HCT116 (cell line): ENCODE measurements at regions not wholly inside any gene's neighbourhood (a gene's known extent, or its start where the extent isn't known, plus 50 kb on each side); places are given as distances from the start of the nearest gene placed in this dataset.

ENCODE experiments used
- ATAC-seq: fragments of 200-7000 bp; cut with Tn5 transposase; 2 replicates; pipeline ENCODE4 v1.9.1; 2020; ENCODE audit warnings: mild to moderate bottlenecking, moderate library complexity
- BruUV-seq: library from RNA; stranded (reverse); fragments of 400-500 nt; replicated peaks from 2 replicates; lab custom pipeline; 2021; lab: Mats Ljungman, UMichigan
- CTCF ChIA-PET: fragments of 300-600 bp; sonication (Branson Sonifier 250); formaldehyde crosslinking; loops from one replicate; lab custom pipeline; 2021; ENCODE audit warnings: antibody characterized with exemption; lab: Charles Lee
- POLR2A ChIA-PET: fragments of 300-600, 350-600 bp; sonication (Branson Sonifier 250); formaldehyde crosslinking; loops from one replicate; lab custom pipeline; 2021; ENCODE audit warnings: antibody characterized with exemption; lab: Charles Lee
- RAD21 ChIA-PET, 2 experiments: fragments of 300-600 bp; sonication (Branson Sonifier 250); formaldehyde crosslinking; loops; one replicate each; lab custom pipeline; 2023; ENCODE audit warnings: low total read pairs in 2 of 2; ENCODE audit not compliant: uncharacterized antibody in 2 of 2, unreplicated experiment in 2 of 2, low non-redundant PET in 1 of 2; lab: Charles Lee
- DNase-seq: peaks from one replicate; pipeline ENCODE4 v3.0.0-alpha.2; 2010; ENCODE audit warnings: low read depth, low spot score
- H2AFZ ChIP-seq: fragments of 200-600 bp; shearing (Covaris generic), sonication (generic); 2 replicates; pipeline ENCODE4 v1.6.1; 2017; ENCODE audit warnings: low read depth, mixed run types, mixed read lengths, antibody characterized with exemption, low read length; ENCODE audit not compliant: poor library complexity, severe bottlenecking
- H3K27ac ChIP-seq: 2 replicates; pipeline ENCODE4 v1.5.1; 2012; ENCODE audit warnings: low read depth, low read length
- H3K27me3 ChIP-seq: fragments of 200-600 bp; sonication (generic); 2 replicates; pipeline ENCODE4 v1.6.1; 2016; ENCODE audit warnings: mixed run types, low read length, mixed read lengths; ENCODE audit not compliant: insufficient read depth
- H3K36me3 ChIP-seq, 2 experiments: fragments of 200-500 bp in 1 of 2; fragments of 200-600 bp in 1 of 2; sonication (Bioruptor generic) in 1 of 2; sonication (generic) in 1 of 2; 2 replicates each; pipeline versions ENCODE4 v1.5.1 to v1.6.1; 2014 to 2016; ENCODE audit warnings: low read length in 2 of 2, inconsistent platforms in 1 of 2, mixed read lengths in 1 of 2, mixed run types in 1 of 2; ENCODE audit not compliant: insufficient read depth in 2 of 2, control insufficient read depth in 1 of 2
- H3K4me1 ChIP-seq, 2 experiments: fragments of 200-600 bp in 1 of 2; sonication (generic) in 1 of 2; 2 replicates each; pipeline versions ENCODE4 v1.5.1 to v1.6.1; 2012 to 2017; ENCODE audit warnings: low read length in 2 of 2, inconsistent platforms in 1 of 2, mild to moderate bottlenecking in 1 of 2, mixed read lengths in 1 of 2, mixed run types in 1 of 2, moderate library complexity in 1 of 2; ENCODE audit not compliant: insufficient read depth in 2 of 2, control insufficient read depth in 1 of 2
- H3K4me2 ChIP-seq: fragments of 200-600 bp; sonication (generic); 2 replicates; pipeline ENCODE4 v1.6.1; 2017; ENCODE audit warnings: mixed run types, low read length, mixed read lengths
- H3K4me3 ChIP-seq, 2 experiments: fragments of 200-600 bp in 1 of 2; sonication (generic) in 1 of 2; replicated peaks in 1 of 2; 2 replicates each; pipeline ENCODE4 v1.5.1; 2011 to 2016; ENCODE audit warnings: low read length in 2 of 2, control low read depth in 1 of 2, low read depth in 1 of 2, mild to moderate bottlenecking in 1 of 2, mixed read lengths in 1 of 2, mixed run types in 1 of 2
- H3K79me2 ChIP-seq: fragments of 200-600 bp; sonication (generic); 2 replicates; pipeline ENCODE4 v1.6.1; 2017; ENCODE audit warnings: mild to moderate bottlenecking, mixed run types, low read length, moderate library complexity, mixed read lengths; ENCODE audit not compliant: insufficient read depth
- H3K9ac ChIP-seq: fragments of 200-600 bp; sonication (generic); 2 replicates; pipeline ENCODE4 v1.6.1; 2016; ENCODE audit warnings: low read length, mixed read lengths
- H3K9me2 ChIP-seq: fragments of 200-600 bp; sonication (generic), shearing (Covaris generic); 2 replicates; pipeline ENCODE4 v1.6.1; 2017; ENCODE audit warnings: mixed run types, mild to moderate bottlenecking, moderate library complexity; ENCODE audit not compliant: insufficient read depth
- H3K9me3 ChIP-seq, 2 experiments: fragments of 200-500 bp in 1 of 2; fragments of 200-600 bp in 1 of 2; sonication (Bioruptor generic) in 1 of 2; sonication (generic) in 1 of 2; 2 replicates each; pipeline ENCODE4 v1.6.1; 2014 to 2017; ENCODE audit warnings: low read length in 2 of 2, mixed read lengths in 2 of 2, inconsistent platforms in 1 of 2, low read depth in 1 of 2, mild to moderate bottlenecking in 1 of 2, mixed run types in 1 of 2, moderate library complexity in 1 of 2; ENCODE audit not compliant: control insufficient read depth in 1 of 2, insufficient read depth in 1 of 2
- H4K20me1 ChIP-seq: fragments of 200-600 bp; sonication (generic), shearing (Covaris generic); 2 replicates; pipeline ENCODE4 v1.6.1; 2017; ENCODE audit warnings: mixed run types, mild to moderate bottlenecking, moderate library complexity; ENCODE audit not compliant: insufficient read depth
- EGR1 ChIP-seq: IDR thresholded peaks from 2 replicates; pipeline ENCODE4 v1.6.1; 2012; ENCODE audit warnings: low read depth
- ELF1 ChIP-seq: IDR thresholded peaks from 2 replicates; pipeline ENCODE4 v1.6.1; 2012; ENCODE audit warnings: low read depth, borderline replicate concordance
- SRF ChIP-seq: IDR thresholded peaks from 2 replicates; pipeline ENCODE4 v1.6.1; 2012; ENCODE audit warnings: low read depth
- TCF7L2 ChIP-seq: IDR thresholded peaks from 2 replicates; pipeline ENCODE4 v1.7.0; 2011; ENCODE audit warnings: borderline replicate concordance, inconsistent platforms; ENCODE audit not compliant: insufficient read depth, insufficient read length; ENCODE audit errors: extremely low read depth
- intact Hi-C: fragments of 100-400 bp; cut with micrococcal nuclease; formaldehyde crosslinking; loops from 2 replicates; pipeline ENCODE4 v1.10.0; 2022
- TF ChIP-seq, protein P1 (sequence below): IDR thresholded peaks from 2 replicates; pipeline ENCODE4 v1.6.1; 2012; ENCODE audit warnings: low read depth

DNA sequence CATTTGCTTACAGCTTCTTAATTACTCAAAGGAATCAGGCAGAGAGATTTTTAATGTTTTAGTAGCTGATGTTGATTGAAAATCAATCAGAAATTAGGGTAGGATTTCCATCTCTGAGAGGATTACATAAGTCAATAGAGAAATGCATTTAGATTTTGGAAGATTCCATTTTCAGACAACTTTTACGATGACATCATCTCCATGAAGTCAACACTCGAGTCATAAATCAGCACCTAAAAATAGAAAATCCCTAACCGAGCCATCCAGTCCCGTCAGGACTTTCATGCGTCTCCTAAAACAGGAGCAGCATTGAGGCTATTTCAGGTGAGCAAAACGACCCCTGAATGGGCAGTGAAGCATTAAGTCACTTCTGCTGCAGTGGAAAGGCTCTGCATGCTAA lies 279.7 kb upstream of the RNF32 start (continued):
- TF ChIP-seq, protein P1, sequence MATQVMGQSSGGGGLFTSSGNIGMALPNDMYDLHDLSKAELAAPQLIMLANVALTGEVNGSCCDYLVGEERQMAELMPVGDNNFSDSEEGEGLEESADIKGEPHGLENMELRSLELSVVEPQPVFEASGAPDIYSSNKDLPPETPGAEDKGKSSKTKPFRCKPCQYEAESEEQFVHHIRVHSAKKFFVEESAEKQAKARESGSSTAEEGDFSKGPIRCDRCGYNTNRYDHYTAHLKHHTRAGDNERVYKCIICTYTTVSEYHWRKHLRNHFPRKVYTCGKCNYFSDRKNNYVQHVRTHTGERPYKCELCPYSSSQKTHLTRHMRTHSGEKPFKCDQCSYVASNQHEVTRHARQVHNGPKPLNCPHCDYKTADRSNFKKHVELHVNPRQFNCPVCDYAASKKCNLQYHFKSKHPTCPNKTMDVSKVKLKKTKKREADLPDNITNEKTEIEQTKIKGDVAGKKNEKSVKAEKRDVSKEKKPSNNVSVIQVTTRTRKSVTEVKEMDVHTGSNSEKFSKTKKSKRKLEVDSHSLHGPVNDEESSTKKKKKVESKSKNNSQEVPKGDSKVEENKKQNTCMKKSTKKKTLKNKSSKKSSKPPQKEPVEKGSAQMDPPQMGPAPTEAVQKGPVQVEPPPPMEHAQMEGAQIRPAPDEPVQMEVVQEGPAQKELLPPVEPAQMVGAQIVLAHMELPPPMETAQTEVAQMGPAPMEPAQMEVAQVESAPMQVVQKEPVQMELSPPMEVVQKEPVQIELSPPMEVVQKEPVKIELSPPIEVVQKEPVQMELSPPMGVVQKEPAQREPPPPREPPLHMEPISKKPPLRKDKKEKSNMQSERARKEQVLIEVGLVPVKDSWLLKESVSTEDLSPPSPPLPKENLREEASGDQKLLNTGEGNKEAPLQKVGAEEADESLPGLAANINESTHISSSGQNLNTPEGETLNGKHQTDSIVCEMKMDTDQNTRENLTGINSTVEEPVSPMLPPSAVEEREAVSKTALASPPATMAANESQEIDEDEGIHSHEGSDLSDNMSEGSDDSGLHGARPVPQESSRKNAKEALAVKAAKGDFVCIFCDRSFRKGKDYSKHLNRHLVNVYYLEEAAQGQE = no peak
- TF ChIP-seq TCF7L2 = no peak
- no peak for TF ChIP-seq EGR1
- no peak for TF ChIP-seq SRF

DNA sequence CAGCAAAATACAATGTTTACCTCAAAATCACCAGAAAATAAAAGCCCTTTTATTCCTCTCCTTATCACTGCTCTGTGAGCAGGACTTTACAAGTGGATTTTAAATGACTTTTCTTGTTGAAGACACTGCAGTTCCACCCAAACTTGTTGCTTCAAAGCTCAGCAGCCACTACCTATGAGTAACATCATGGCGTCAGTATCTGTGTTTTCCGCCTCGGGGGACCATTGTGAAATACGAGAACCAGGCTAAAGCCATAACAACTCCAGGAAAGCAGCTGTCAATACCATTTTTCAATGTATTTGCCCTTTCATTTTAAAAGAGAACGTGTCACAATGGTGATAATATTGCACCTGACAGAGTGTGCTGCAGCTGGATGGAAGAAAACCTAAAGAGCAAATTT lies 284.0 kb upstream of the RNF32 start:
- Histone ChIP-seq H3K79me2 (no peaks in the 10 kb centered on the region), H3K9ac (no peak overlapping the region)
- no peak for TF ChIP-seq ELF1
- TF ChIP-seq, all 23 proteins: peak for 0
- Histone ChIP-seq H3K4me2 (no peak overlapping the region), H3K9me2 (no peaks in the 10 kb centered on the region), H3K27ac (no peak overlapping the region), H3K4me1 (no peaks in the 10 kb centered on the region), H3K27me3 (no peaks in the 10 kb centered on the region; the same call in 1 of the 2 replicates), H3K4me3 (no peak overlapping the region), H4K20me1 (no peaks in the 10 kb centered on the region), H3K36me3 (no peaks in the 10 kb centered on the region), H3K9me3 (no peaks in the 10 kb centered on the region), H2AFZ (no peak overlapping the region)
- intact Hi-C loops = no loop called here
- ATAC-seq (no peak), DNase-seq (no peak)
- BruUV-seq = no TSS peak
- ChIA-PET POLR2A (no interaction called here), RAD21 (no interaction called here), CTCF (no interaction called here)
